ENCODE measurements at regions not wholly inside any gene's neighbourhood (a gene's known extent, or its start where the extent isn't known, plus 50 kb on each side); places are given as distances from the start of the nearest gene placed in this dataset.
"Not testable (repeated sequence)": the region's sequence is repeated elsewhere in the genome, so short reads cannot be mapped to it uniquely, and the experiment has no call there.

- DNase-seq = no peak
Measured at GRCh38 chr6:94902974-94903628, 674.2 kb upstream of the MANEA start.

GRCh38 chr6:94899191-94899590, 678.1 kb upstream of the MANEA start:
- no peak for DNase-seq

- no peak for DNase-seq
Measured at GRCh38 chr6:94894300-94894699, 683.0 kb upstream of the MANEA start.

GRCh38 chr6:94893327-94893726, 684.0 kb upstream of the MANEA start:
- DNase-seq = no peak

GRCh38 chr6:94873819-94874218, 703.5 kb upstream of the MANEA start:
- not testable (repeated sequence) for DNase-seq

GRCh38 chr6:94862112-94862511, 715.2 kb upstream of the MANEA start:
- DNase-seq = no peak

GRCh38 chr6:94859924-94860323, 717.4 kb upstream of the MANEA start:
- no peak for DNase-seq

- not testable (repeated sequence) for DNase-seq
Measured at GRCh38 chr6:94856999-94857398, 720.3 kb upstream of the MANEA start.

GRCh38 chr6:94851329-94851728, 726.0 kb upstream of the MANEA start:
- not testable (repeated sequence) for DNase-seq

GRCh38 chr6:94845742-94846141, 731.6 kb upstream of the MANEA start:
- DNase-seq = no peak

- no peak for DNase-seq
Measured at GRCh38 chr6:94835264-94835663, 742.1 kb upstream of the MANEA start.

GRCh38 chr6:94813806-94814205, 763.5 kb upstream of the MANEA start:
- DNase-seq = no peak

- DNase-seq = no peak
Measured at GRCh38 chr6:94801344-94801743, 776.0 kb upstream of the MANEA start.

- no peak for DNase-seq
Measured at GRCh38 chr6:94785514-94785913, 791.8 kb upstream of the MANEA start.

GRCh38 chr6:94785081-94785480, 792.3 kb upstream of the MANEA start:
- peak; percentile 1 for DNase-seq

- no peak for DNase-seq
Measured at GRCh38 chr6:94769197-94769596, 808.1 kb upstream of the MANEA start.

GRCh38 chr6:94751641-94752329, 825.5 kb upstream of the MANEA start:
- no peak for DNase-seq

- DNase-seq = no peak
Measured at GRCh38 chr6:94736236-94736635, 841.1 kb upstream of the MANEA start.

GRCh38 chr6:94735270-94735669, 842.1 kb upstream of the MANEA start:
- DNase-seq = no peak

GRCh38 chr6:94734751-94735150, 842.6 kb upstream of the MANEA start:
- no peak for DNase-seq

- DNase-seq = no peak
Measured at GRCh38 chr6:94733066-94733465, 844.3 kb upstream of the MANEA start.

GRCh38 chr6:94727710-94728109, 849.6 kb upstream of the MANEA start:
- no peak for DNase-seq

- no peak for DNase-seq
Measured at GRCh38 chr6:94721459-94721858, 855.9 kb upstream of the MANEA start.

- no peak for DNase-seq
Measured at GRCh38 chr6:94713446-94713845, 863.9 kb upstream of the MANEA start.

GRCh38 chr6:94698773-94699172, 878.6 kb upstream of the MANEA start:
- no peak for DNase-seq
